GM06990 (cell line): ENCODE measurements at regions not wholly inside any gene's neighbourhood (a gene's known extent, or its start where the extent isn't known, plus 50 kb on each side); places are given as distances from the start of the nearest gene placed in this dataset.
"Not testable (repeated sequence)": the region's sequence is repeated elsewhere in the genome, so short reads cannot be mapped to it uniquely, and the experiment has no call there.

Source experiments
- DNase-seq: peaks from one replicate; pipeline ENCODE4 v3.0.0-alpha.2; 2011; ENCODE audit not compliant: insufficient read length; ENCODE audit errors: extremely low read depth
- H3K27me3 ChIP-seq: replicated peaks from 2 replicates; pipeline ENCODE4 v1.6.0; 2011; ENCODE audit warnings: low read length; ENCODE audit not compliant: control insufficient read depth, insufficient read depth
- H3K36me3 ChIP-seq: 2 replicates; pipeline ENCODE4 v1.5.1; 2011; ENCODE audit warnings: low read length; ENCODE audit not compliant: control insufficient read depth, insufficient read depth
- H3K4me3 ChIP-seq: replicated peaks from 2 replicates; pipeline ENCODE4 v1.5.1; 2011; ENCODE audit warnings: low read depth, mild to moderate bottlenecking, control low read depth, low read length
- CTCF ChIP-seq: IDR thresholded peaks from 2 replicates; pipeline ENCODE4 v1.5.1; 2011; ENCODE audit warnings: low read length, control low read depth, mild to moderate bottlenecking, inconsistent platforms; ENCODE audit not compliant: insufficient read depth, poor library complexity, severe bottlenecking

GRCh38 chr17:55988861-55989260 is 164.4 kb upstream of the ANKFN1 start:
- Histone ChIP-seq H3K36me3 (no peaks in the 10 kb centered on the region), H3K4me3 (no peak overlapping the region), H3K27me3 (peaks cover 1% of the 10 kb centered on the region; the same call in 1 of the 2 replicates)
- DNase-seq = no peak
- TF ChIP-seq CTCF = no peak

- H3K4me3 ChIP-seq = no peak overlapping the region
- no peaks in the 10 kb centered on the region for H3K36me3 ChIP-seq
- DNase-seq = no peak
- peaks cover 1% of the 10 kb centered on the region; the same call in 1 of the 2 replicates for H3K27me3 ChIP-seq
- no peak for TF ChIP-seq CTCF
Measured at GRCh38 chr17:55990332-55991006, 162.8 kb upstream of the ANKFN1 start.

- no peak overlapping the region for H3K4me3 ChIP-seq
- DNase-seq = no peak
- no peak for TF ChIP-seq CTCF
- H3K27me3 ChIP-seq = no peaks in the 10 kb centered on the region
- H3K36me3 ChIP-seq = no peaks in the 10 kb centered on the region
Measured at GRCh38 chr17:55996826-55997225, 156.4 kb upstream of the ANKFN1 start.

- TF ChIP-seq CTCF = no peak
- no peak overlapping the region for H3K4me3 ChIP-seq
- no peak for DNase-seq
- H3K27me3 ChIP-seq = no peaks in the 10 kb centered on the region
- no peaks in the 10 kb centered on the region for H3K36me3 ChIP-seq
Measured at GRCh38 chr17:56000411-56000810, 152.9 kb upstream of the ANKFN1 start.

- H3K27me3 ChIP-seq, DNase-seq, H3K4me3 ChIP-seq, H3K36me3 ChIP-seq: not testable (repeated sequence)
Measured at GRCh38 chr17:56002656-56003055, 150.6 kb upstream of the ANKFN1 start.

- no peak overlapping the region for H3K4me3 ChIP-seq
- H3K27me3 ChIP-seq = no peaks in the 10 kb centered on the region
- H3K36me3 ChIP-seq = no peaks in the 10 kb centered on the region
- DNase-seq = no peak
- no peak for TF ChIP-seq CTCF
Measured at GRCh38 chr17:56009795-56010651, 143.3 kb upstream of the ANKFN1 start.
